WTC11 (cell line): ENCODE measurements at regions not wholly inside any gene's neighbourhood (a gene's known extent, or its start where the extent isn't known, plus 50 kb on each side); places are given as distances from the start of the nearest gene placed in this dataset.

Source experiments
- ATAC-seq: fragments of 200-7000 bp; cut with Tn5 transposase; 2 replicates; pipeline ENCODE4 v1.10.0; 2021; ENCODE audit warnings: mild to moderate bottlenecking, moderate library complexity
- CTCF ChIA-PET: fragments of 300-600 bp; sonication (Branson Sonifier 250); formaldehyde crosslinking; loops from one replicate; lab custom pipeline; 2021; ENCODE audit warnings: antibody characterized with exemption; lab: Charles Lee
- POLR2A ChIA-PET: fragments of 350-600 bp; sonication (Branson Sonifier 250); formaldehyde crosslinking; loops from one replicate; lab custom pipeline; 2021; ENCODE audit warnings: antibody characterized with exemption; lab: Charles Lee
- DNase-seq: peaks from one replicate; pipeline ENCODE4 v3.0.0; 2021; ENCODE audit warnings: low spot score
- H3K27ac Mint-ChIP-seq: 2 replicates; pipeline ENCODE4 v1.8.0; 2021; ENCODE audit warnings: mixed read lengths
- H3K27me3 Mint-ChIP-seq: 2 replicates; pipeline ENCODE4 v1.8.0; 2021; ENCODE audit warnings: low read depth, mild to moderate bottlenecking, moderate library complexity, mixed read lengths
- H3K36me3 Mint-ChIP-seq: 2 replicates; pipeline ENCODE4 v1.8.0; 2021; ENCODE audit warnings: mixed read lengths
- H3K4me1 Mint-ChIP-seq: 2 replicates; pipeline ENCODE4 v1.8.0; 2022; ENCODE audit warnings: mixed read lengths
- H3K4me3 Mint-ChIP-seq: 2 replicates; pipeline ENCODE4 v1.8.0; 2021; ENCODE audit warnings: mild to moderate bottlenecking, moderate library complexity, mixed read lengths
- H3K9me3 Mint-ChIP-seq: 2 replicates; pipeline ENCODE4 v1.8.0; 2021; ENCODE audit warnings: mixed read lengths
- ARID4B ChIP-seq: sonication (generic); formaldehyde crosslinking; IDR thresholded peaks from 2 replicates; pipeline ENCODE4 v1.8.0; 2023; ENCODE audit warnings: missing genetic modification reagents, mild to moderate bottlenecking, borderline replicate concordance
- EMX1 ChIP-seq: fragments of 250-450 bp; sonication (Bioruptor Pico); IDR thresholded peaks from 2 replicates; pipeline ENCODE4 v1.8.0; 2021; ENCODE audit warnings: mild to moderate bottlenecking
- GTF2I ChIP-seq: fragments of 250-450 bp; sonication (Bioruptor Pico); conservative IDR thresholded peaks from 2 replicates; pipeline ENCODE4 v1.4.0; 2021; ENCODE audit warnings: mild to moderate bottlenecking
- NR1H2 ChIP-seq: sonication (generic); formaldehyde crosslinking; IDR thresholded peaks from 2 replicates; pipeline ENCODE4 v1.9.0; 2021; ENCODE audit warnings: mild to moderate bottlenecking, moderate library complexity, missing genetic modification reagents
- PRDM15 ChIP-seq: sonication (generic); formaldehyde crosslinking; IDR thresholded peaks from 2 replicates; pipeline ENCODE4 v1.8.0; 2022; ENCODE audit warnings: missing genetic modification reagents
- SMAD3 ChIP-seq: sonication (generic); formaldehyde crosslinking; IDR thresholded peaks from 2 replicates; pipeline ENCODE4 v1.8.0; 2022; ENCODE audit warnings: missing genetic modification reagents, mild to moderate bottlenecking, borderline replicate concordance
- TEAD4 ChIP-seq: sonication (generic); formaldehyde crosslinking; IDR thresholded peaks from 2 replicates; pipeline ENCODE4 v1.8.0; 2022; ENCODE audit warnings: mild to moderate bottlenecking, missing genetic modification reagents
- ZNF232 ChIP-seq: sonication (generic); formaldehyde crosslinking; IDR thresholded peaks from 2 replicates; pipeline ENCODE4 v1.8.0; 2022; ENCODE audit warnings: mild to moderate bottlenecking, missing genetic modification reagents
- ZNF317 ChIP-seq: sonication (generic); formaldehyde crosslinking; IDR thresholded peaks from 2 replicates; pipeline ENCODE4 v1.8.1; 2023; ENCODE audit warnings: low read depth, mild to moderate bottlenecking, moderate library complexity, missing genetic modification reagents, borderline replicate concordance
- ZNF396 ChIP-seq: fragments of 250-450 bp; sonication (Bioruptor Pico); IDR thresholded peaks from 2 replicates; pipeline ENCODE4 v1.8.0; 2021; ENCODE audit warnings: mild to moderate bottlenecking, moderate library complexity, borderline replicate concordance
- ZNF416 ChIP-seq: fragments of 250-450 bp; sonication (Bioruptor Pico); IDR thresholded peaks from 2 replicates; pipeline ENCODE4 v1.9.0; 2021; ENCODE audit warnings: mild to moderate bottlenecking, inconsistent platforms
- TF ChIP-seq, protein P1 (sequence below): fragments of 250-450 bp; sonication (Bioruptor Pico); IDR thresholded peaks from 2 replicates; pipeline ENCODE4 v1.9.0; 2021; ENCODE audit warnings: mild to moderate bottlenecking, borderline replicate concordance
- TF ChIP-seq, protein P2 (sequence below): fragments of 250-450 bp; sonication (Bioruptor Pico); IDR thresholded peaks from 2 replicates; pipeline ENCODE4 v2.1.2; 2022; ENCODE audit warnings: mild to moderate bottlenecking, moderate library complexity
- TF ChIP-seq, protein P3 (sequence below): sonication (generic); formaldehyde crosslinking; IDR thresholded peaks from 2 replicates; pipeline ENCODE4 v1.8.0; 2022; ENCODE audit warnings: mild to moderate bottlenecking, missing genetic modification reagents
- TF ChIP-seq, protein P4 (sequence below): sonication (generic); formaldehyde crosslinking; IDR thresholded peaks from 2 replicates; pipeline ENCODE4 v1.8.1; 2023; ENCODE audit warnings: mild to moderate bottlenecking, missing genetic modification reagents, moderate library complexity

DNA sequence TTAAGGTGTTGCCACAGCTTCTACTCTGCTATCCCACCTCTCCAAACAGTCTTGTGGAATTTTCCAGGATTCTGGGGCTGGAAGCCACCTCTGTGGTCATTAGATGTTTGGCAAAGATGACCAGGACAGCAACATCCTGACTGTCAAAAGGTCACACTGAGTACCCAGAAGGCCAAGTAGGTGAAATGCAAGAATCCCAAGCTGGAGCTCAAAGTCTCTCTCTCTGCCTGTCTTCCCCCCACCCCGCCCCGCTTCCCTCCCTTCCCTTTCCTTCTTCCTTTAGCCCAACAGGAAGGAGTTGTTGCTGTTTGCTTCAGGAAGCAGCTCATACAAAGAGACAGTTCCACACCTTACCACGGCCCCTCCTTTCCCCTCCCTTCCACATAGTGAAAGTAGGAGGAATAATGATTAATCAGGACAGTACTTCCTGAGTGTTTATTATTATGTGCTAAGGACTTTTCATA lies 75.6 kb upstream of the SLC2A1 start (continued):
- TF ChIP-seq, protein P1, sequence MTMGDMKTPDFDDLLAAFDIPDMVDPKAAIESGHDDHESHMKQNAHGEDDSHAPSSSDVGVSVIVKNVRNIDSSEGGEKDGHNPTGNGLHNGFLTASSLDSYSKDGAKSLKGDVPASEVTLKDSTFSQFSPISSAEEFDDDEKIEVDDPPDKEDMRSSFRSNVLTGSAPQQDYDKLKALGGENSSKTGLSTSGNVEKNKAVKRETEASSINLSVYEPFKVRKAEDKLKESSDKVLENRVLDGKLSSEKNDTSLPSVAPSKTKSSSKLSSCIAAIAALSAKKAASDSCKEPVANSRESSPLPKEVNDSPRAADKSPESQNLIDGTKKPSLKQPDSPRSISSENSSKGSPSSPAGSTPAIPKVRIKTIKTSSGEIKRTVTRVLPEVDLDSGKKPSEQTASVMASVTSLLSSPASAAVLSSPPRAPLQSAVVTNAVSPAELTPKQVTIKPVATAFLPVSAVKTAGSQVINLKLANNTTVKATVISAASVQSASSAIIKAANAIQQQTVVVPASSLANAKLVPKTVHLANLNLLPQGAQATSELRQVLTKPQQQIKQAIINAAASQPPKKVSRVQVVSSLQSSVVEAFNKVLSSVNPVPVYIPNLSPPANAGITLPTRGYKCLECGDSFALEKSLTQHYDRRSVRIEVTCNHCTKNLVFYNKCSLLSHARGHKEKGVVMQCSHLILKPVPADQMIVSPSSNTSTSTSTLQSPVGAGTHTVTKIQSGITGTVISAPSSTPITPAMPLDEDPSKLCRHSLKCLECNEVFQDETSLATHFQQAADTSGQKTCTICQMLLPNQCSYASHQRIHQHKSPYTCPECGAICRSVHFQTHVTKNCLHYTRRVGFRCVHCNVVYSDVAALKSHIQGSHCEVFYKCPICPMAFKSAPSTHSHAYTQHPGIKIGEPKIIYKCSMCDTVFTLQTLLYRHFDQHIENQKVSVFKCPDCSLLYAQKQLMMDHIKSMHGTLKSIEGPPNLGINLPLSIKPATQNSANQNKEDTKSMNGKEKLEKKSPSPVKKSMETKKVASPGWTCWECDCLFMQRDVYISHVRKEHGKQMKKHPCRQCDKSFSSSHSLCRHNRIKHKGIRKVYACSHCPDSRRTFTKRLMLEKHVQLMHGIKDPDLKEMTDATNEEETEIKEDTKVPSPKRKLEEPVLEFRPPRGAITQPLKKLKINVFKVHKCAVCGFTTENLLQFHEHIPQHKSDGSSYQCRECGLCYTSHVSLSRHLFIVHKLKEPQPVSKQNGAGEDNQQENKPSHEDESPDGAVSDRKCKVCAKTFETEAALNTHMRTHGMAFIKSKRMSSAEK (CRISPR knock-in tag): no peak
- TF ChIP-seq ARID4B (no peak), TEAD4 (CRISPR knock-in tag) (no peak), EMX1 (CRISPR knock-in tag) (no peak)

GRCh38 chr1:43031316-43032203 lies 72.9 kb upstream of the SLC2A1 start:
- Mint-ChIP-seq H3K27me3 (no peaks in the 10 kb centered on the region; the same call in 1 of the 2 replicates), H3K4me3 (no peak overlapping the region), H3K9me3 (no peaks in the 10 kb centered on the region), H3K27ac (no peak overlapping the region; the same call in 1 of the 2 replicates), H3K4me1 (peaks cover 15% of the 10 kb centered on the region), H3K36me3 (no peaks in the 10 kb centered on the region)
- no peak for DNase-seq
- ATAC-seq: no peak
- ChIA-PET CTCF (interaction anchor here (1.8 kb wide), 1 partner anchor 42 kb away, joined by 9 read pairs; no protein-coding TSS in a partner anchor), POLR2A (interaction anchor here (0.7 kb wide), 1 partner anchor 8 kb away, joined by 9 read pairs; no protein-coding TSS in a partner anchor)
- TF ChIP-seq, protein P2, sequence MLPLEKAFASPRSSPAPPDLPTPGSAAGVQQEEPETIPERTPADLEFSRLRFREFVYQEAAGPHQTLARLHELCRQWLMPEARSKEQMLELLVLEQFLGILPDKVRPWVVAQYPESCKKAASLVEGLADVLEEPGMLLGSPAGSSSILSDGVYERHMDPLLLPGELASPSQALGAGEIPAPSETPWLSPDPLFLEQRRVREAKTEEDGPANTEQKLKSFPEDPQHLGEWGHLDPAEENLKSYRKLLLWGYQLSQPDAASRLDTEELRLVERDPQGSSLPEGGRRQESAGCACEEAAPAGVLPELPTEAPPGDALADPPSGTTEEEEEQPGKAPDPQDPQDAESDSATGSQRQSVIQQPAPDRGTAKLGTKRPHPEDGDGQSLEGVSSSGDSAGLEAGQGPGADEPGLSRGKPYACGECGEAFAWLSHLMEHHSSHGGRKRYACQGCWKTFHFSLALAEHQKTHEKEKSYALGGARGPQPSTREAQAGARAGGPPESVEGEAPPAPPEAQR (CRISPR knock-in tag): no peak
- TF ChIP-seq ZNF396 (no peak), ZNF416 (CRISPR knock-in tag) (no peak), PRDM15 (CRISPR knock-in tag) (no peak), TEAD4 (CRISPR knock-in tag) (no peak), NR1H2 (no peak), GTF2I (CRISPR knock-in tag) (no peak), SMAD3 (CRISPR knock-in tag) (no peak), ZNF232 (CRISPR knock-in tag) (no peak), ZNF317 (CRISPR knock-in tag) (no peak)
- TF ChIP-seq, protein P3, sequence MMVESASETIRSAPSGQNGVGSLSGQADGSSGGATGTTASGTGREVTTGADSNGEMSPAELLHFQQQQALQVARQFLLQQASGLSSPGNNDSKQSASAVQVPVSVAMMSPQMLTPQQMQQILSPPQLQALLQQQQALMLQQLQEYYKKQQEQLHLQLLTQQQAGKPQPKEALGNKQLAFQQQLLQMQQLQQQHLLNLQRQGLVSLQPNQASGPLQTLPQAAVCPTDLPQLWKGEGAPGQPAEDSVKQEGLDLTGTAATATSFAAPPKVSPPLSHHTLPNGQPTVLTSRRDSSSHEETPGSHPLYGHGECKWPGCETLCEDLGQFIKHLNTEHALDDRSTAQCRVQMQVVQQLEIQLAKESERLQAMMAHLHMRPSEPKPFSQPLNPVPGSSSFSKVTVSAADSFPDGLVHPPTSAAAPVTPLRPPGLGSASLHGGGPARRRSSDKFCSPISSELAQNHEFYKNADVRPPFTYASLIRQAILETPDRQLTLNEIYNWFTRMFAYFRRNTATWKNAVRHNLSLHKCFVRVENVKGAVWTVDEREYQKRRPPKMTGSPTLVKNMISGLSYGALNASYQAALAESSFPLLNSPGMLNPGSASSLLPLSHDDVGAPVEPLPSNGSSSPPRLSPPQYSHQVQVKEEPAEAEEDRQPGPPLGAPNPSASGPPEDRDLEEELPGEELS (CRISPR knock-in tag): no peak
- TF ChIP-seq, protein P4, sequence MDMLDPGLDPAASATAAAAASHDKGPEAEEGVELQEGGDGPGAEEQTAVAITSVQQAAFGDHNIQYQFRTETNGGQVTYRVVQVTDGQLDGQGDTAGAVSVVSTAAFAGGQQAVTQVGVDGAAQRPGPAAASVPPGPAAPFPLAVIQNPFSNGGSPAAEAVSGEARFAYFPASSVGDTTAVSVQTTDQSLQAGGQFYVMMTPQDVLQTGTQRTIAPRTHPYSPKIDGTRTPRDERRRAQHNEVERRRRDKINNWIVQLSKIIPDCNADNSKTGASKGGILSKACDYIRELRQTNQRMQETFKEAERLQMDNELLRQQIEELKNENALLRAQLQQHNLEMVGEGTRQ (CRISPR knock-in tag): no peak
